Suprapubic skin (tissue), 4 donors: ENCODE measurements at regions not wholly inside any gene's neighbourhood (a gene's known extent, or its start where the extent isn't known, plus 50 kb on each side); places are given as distances from the start of the nearest gene placed in this dataset.

Experiments
- DNase-seq, 2 donors: peaks; one replicate each; pipeline ENCODE4 v3.0.0-alpha.2; 2019; ENCODE audit warnings: low spot score in 2 of 2
- H3K27ac ChIP-seq: fragments of 200-600 bp; sonication (generic); one replicate; pipeline ENCODE4 v1.5.1; 2019
- H3K27me3 ChIP-seq: fragments of 200-600 bp; sonication (generic); one replicate; pipeline ENCODE4 v1.5.1; 2019
- H3K36me3 ChIP-seq: fragments of 200-600 bp; sonication (generic); one replicate; pipeline ENCODE4 v1.5.1; 2019
- H3K4me1 ChIP-seq: fragments of 200-600 bp; sonication (generic); one replicate; pipeline ENCODE4 v1.5.1; 2019
- H3K4me3 ChIP-seq: fragments of 200-600 bp; sonication (generic); one replicate; pipeline ENCODE4 v1.5.1; 2019; ENCODE audit warnings: mild to moderate bottlenecking
- H3K9me3 ChIP-seq: fragments of 200-600 bp; sonication (generic); one replicate; pipeline ENCODE4 v1.5.1; 2019
- CTCF ChIP-seq, 2 donors: fragments of 200-600 bp in 1 of 2; fragments of 450-650 bp in 1 of 2; sonication (generic) in 1 of 2; IDR thresholded peaks; one replicate each; pipeline ENCODE4 v1.5.1; 2016 to 2019; ENCODE audit warnings: antibody characterized with exemption in 2 of 2, mild to moderate bottlenecking in 1 of 2, moderate library complexity in 1 of 2
- EP300 ChIP-seq: sonication (generic); formaldehyde crosslinking; IDR thresholded peaks from one replicate; pipeline ENCODE4 v1.6.1; 2017; ENCODE audit warnings: antibody characterized with exemption
- POLR2A ChIP-seq, 2 donors: fragments of 450-650 bp; IDR thresholded peaks; one replicate each; pipeline ENCODE4 v1.6.1; 2017; ENCODE audit warnings: antibody characterized with exemption in 2 of 2, mild to moderate bottlenecking in 2 of 2, moderate library complexity in 2 of 2
- POLR2AphosphoS5 ChIP-seq, 3 donors: sonication (generic); formaldehyde crosslinking; IDR thresholded peaks; one replicate each; pipeline ENCODE4 v1.6.1; 2017; ENCODE audit warnings: antibody characterized with exemption in 3 of 3
- WGBS: methylation state at CpG from one replicate; pipeline ENCODE4 v1.1.5; 2018; 5-methylcytosine and 5-hydroxymethylcytosine counted together

DNA sequence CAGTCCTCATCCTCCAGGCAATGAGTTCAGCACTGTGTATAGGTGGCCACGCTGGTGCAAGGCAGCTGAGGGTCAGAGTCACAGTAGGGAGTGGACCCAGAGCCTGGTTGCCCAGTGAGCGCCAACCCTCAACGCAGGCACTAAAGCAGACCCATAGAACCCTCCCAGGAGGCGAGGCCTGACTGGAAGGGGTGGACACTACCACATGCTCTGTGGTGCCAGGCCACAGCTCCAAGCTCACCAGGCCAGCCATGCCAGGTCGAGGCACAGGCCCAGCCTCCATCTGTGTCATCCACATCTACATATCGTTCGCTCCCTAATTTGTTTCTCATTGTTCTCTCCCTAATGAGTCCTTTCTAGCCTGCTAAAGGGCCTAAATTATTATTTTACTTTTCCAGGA, 165.8 kb upstream of the GPR12 start:
- 92% methylated on average over 6 of the region's 7 CpGs for WGBS
- DNase-seq: no peak
- H3K4me1 ChIP-seq: peaks cover 3% of the 10 kb centered on the region
- H3K9me3 ChIP-seq: no peaks in the 10 kb centered on the region
- H3K27me3 ChIP-seq: no peaks in the 10 kb centered on the region
- TF ChIP-seq POLR2AphosphoS5 (IDR thresholded peaks at IDR 0.05): no peak
- TF ChIP-seq POLR2A (IDR thresholded peaks at IDR 0.05): no peak
- no peak for TF ChIP-seq CTCF (IDR thresholded peaks at IDR 0.05)
- TF ChIP-seq EP300: no peak
- no peak overlapping the region for H3K4me3 ChIP-seq
- no peaks in the 10 kb centered on the region for H3K36me3 ChIP-seq
- no peak overlapping the region for H3K27ac ChIP-seq

DNA sequence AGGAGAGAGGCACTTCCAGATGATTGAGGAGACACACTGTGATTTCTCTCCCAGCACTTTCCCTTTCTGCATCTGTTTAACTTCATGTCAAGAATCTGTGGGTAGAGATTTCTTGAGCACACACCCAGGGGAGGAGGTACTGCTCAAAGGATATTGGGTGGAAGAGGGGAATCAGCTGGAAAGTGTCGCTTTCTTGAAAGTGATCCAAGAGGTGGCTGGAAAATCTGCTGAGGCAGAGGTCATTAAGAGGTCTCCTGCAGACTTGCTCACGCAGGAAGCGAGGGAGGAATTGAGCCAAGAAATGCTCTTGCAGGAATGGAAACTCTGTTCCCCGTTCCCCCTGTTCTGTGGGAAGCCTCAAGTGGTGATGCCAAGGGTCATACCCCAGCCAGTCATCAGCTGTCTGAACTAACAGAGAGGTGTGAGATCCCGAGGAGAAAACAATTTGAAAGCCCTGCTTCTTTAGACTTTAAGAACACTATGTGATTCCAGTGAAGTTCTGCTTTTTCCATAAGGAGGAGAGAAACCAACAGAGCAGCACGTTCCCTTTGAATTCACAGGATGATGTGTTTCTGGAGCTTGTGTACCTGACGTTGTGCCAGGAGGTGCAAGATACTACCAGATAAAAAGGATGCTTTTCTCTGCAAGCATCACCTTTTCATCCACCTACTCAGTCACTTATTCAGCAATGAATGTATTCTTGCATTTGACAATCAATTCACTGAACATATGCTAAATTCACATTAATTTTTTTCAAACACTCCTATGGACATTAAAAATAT, 163.4 kb upstream of the GPR12 start:
- Histone ChIP-seq H3K27ac (no peak overlapping the region), H3K27me3 (peaks cover 6% of the 10 kb centered on the region), H3K4me1 (no peaks in the 10 kb centered on the region), H3K36me3 (no peaks in the 10 kb centered on the region), H3K4me3 (no peak overlapping the region), H3K9me3 (no peaks in the 10 kb centered on the region)
- DNase-seq: no peak
- WGBS: 28% methylated on average over 7 of the region's 7 CpGs
- TF ChIP-seq POLR2AphosphoS5 (IDR thresholded peaks at IDR 0.05) (no peak), EP300 (no peak), CTCF (IDR thresholded peaks at IDR 0.05) (no peak), POLR2A (IDR thresholded peaks at IDR 0.05) (no peak)

DNA sequence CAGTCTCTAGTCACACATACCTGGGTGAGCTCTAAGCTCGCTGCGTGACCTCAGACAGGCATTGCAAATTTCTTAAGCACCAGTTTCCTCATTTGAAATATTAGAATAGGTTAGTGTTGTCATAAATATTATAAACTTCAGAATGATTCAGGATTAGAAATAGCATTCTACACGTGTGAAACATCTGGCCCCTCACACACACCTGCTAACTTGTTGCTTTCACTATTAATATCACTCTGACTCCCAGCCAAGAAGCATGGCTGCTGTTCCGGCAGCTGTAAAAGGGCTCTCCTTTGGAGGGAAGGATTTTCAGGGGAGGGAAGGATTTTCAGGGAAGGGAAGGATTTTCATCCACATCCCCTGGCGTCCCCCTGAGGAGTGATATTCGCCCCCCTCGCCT, 161.3 kb upstream of the GPR12 start:
- no peaks in the 10 kb centered on the region for H3K9me3 ChIP-seq
- no peak for DNase-seq

DNA sequence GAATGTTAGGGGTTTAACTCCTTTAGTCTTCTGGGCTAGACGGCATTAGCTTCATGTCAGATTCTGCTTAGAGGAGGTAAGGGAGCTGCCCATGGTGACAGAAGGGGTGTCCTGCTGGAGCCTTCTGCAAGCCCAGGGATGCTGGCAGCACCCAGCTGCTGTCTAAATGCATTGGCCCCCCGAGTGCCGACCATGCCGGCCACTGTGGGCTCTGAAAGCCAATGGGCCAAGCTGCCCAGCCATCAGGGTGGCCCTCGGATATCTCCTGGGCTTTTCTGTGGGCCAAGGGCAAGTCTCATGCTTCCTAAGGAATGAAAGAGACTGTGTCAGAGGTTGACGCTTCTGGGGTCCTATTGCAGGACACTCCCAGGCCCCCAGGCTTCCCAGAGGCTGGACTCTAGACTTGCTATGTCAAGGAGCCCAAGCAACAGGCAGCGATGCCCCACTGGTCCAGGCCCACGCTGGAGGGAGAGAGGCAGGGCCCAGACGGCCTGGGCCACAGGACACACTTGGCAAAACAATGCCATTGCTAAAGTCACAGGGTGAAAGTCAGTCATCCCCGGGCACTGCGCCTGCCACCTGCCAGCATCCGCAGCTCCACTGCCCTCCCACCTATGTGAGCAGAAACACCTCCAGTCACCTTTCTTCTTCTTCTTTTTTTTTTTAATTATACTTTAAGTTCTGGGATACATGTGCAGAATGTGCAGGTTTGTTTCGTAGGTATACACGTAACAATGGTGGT, 160.2 kb upstream of the GPR12 start:
- TF ChIP-seq CTCF (IDR thresholded peaks at IDR 0.05) (no peak), EP300 (no peak), POLR2A (IDR thresholded peaks at IDR 0.05) (no peak), POLR2AphosphoS5 (IDR thresholded peaks at IDR 0.05) (no peak)
- Histone ChIP-seq H3K4me1 (no peaks in the 10 kb centered on the region), H3K9me3 (no peaks in the 10 kb centered on the region), H3K4me3 (no peak overlapping the region), H3K27ac (no peak overlapping the region), H3K36me3 (no peaks in the 10 kb centered on the region), H3K27me3 (peaks cover 6% of the 10 kb centered on the region)
- 90% methylated on average over 10 of the region's 14 CpGs for WGBS
- no peak for DNase-seq

More for the DNA sequence above, 161.3 kb upstream of the GPR12 start:
- Histone ChIP-seq H3K27me3 (peaks cover 6% of the 10 kb centered on the region), H3K4me3 (no peak overlapping the region), H3K36me3 (no peaks in the 10 kb centered on the region), H3K27ac (no peak overlapping the region), H3K4me1 (no peaks in the 10 kb centered on the region)
- TF ChIP-seq EP300 (no peak), CTCF (IDR thresholded peaks at IDR 0.05) (no peak), POLR2A (IDR thresholded peaks at IDR 0.05) (no peak), POLR2AphosphoS5 (IDR thresholded peaks at IDR 0.05) (no peak)
- WGBS: 74% methylated on average over 6 of the region's 7 CpGs

DNA sequence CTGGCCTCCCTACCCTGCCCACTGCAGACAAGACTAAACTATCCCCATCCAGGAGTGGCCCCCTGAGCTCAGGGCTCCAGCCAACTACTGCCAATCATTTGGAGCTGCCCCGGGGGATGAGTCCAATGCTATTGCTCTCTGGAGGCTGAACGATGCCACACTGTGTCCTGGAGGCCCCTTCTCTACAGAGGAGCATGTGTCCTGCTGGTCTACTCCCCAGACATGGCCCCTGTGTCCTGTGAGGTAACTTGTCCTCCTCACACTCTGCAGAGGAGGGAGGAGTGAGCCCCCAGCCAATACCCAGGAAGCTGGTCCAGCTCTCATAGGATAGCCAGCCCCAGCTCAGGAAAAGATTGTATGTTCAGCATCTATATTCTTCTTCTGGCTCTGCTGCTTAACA, 159.1 kb upstream of the GPR12 start:
- H3K4me1 ChIP-seq: no peaks in the 10 kb centered on the region
- H3K27ac ChIP-seq: no peak overlapping the region
- TF ChIP-seq POLR2AphosphoS5 (IDR thresholded peaks at IDR 0.05) (no peak), CTCF (IDR thresholded peaks at IDR 0.05) (no peak), POLR2A (IDR thresholded peaks at IDR 0.05) (no peak), EP300 (no peak)
- H3K27me3 ChIP-seq: peaks cover 6% of the 10 kb centered on the region
- no peak overlapping the region for H3K4me3 ChIP-seq
- 78% methylated on average over 2 of the region's 2 CpGs for WGBS
- no peak for DNase-seq
- H3K36me3 ChIP-seq: no peaks in the 10 kb centered on the region
- no peaks in the 10 kb centered on the region for H3K9me3 ChIP-seq
